ENCODE measurements at regions not wholly inside any gene's neighbourhood (a gene's known extent, or its start where the extent isn't known, plus 50 kb on each side); places are given as distances from the start of the nearest gene placed in this dataset.

- Histone ChIP-seq H3K79me2 (ENCODE audit: control insufficient read depth in 1 of 2, insufficient read depth in 2 of 2, low read length in 2 of 2) (no peaks in the 10 kb centered on the region), H3K18ac (ENCODE audit: extremely low read depth, low read length) (no peak overlapping the region), H3K79me1 (ENCODE audit: low read depth, low read length) (no peaks in the 10 kb centered on the region), H3K56ac (replicated peaks; ENCODE audit: insufficient read length, low read depth, low read length) (no peak overlapping the region), H2BK15ac (ENCODE audit: low read length) (no peak overlapping the region), H3K4me2 (ENCODE audit: insufficient read depth in 1 of 2, low read depth in 2 of 2, low read length in 2 of 2) (no peak overlapping the region), H3K14ac (ENCODE audit: insufficient read length) (no peak overlapping the region), H3K27ac (ENCODE audit: low read depth, low read length) (no peak overlapping the region), H2AK5ac (ENCODE audit: low read depth, low read length) (no peak overlapping the region), H4K20me1 (replicated peaks in 1 of 2; ENCODE audit: control insufficient read depth in 1 of 2, insufficient read depth in 2 of 2, low read length in 2 of 2) (no peaks in the 10 kb centered on the region), H4K8ac (ENCODE audit: extremely low read depth, insufficient read depth, low read length) (no peak overlapping the region), H3K4ac (replicated peaks; ENCODE audit: insufficient read length, low read depth, low read length) (no peak overlapping the region), H2AFZ (ENCODE audit: low read length) (no peak overlapping the region), H3K27me3 (replicated peaks in 1 of 4; ENCODE audit: control insufficient read depth in 3 of 4, extremely low read depth in 1 of 4, insufficient read depth in 3 of 4, low read length in 3 of 4) (no peaks in the 10 kb centered on the region), H4K5ac (ENCODE audit: insufficient read length, low read depth, low read length) (no peak overlapping the region), H4K91ac (replicated peaks; ENCODE audit: insufficient read length, low read length) (no peak overlapping the region), H3K4me3 (ENCODE audit: extremely low read depth in 1 of 4, insufficient read depth in 2 of 4, low read depth in 3 of 4, low read length in 4 of 4) (no peak overlapping the region), H2BK5ac (ENCODE audit: low read depth, low read length) (no peak overlapping the region), H2BK12ac (ENCODE audit: low read depth, low read length) (no peak overlapping the region), H3K9me3 (ENCODE audit: insufficient read depth in 2 of 2, low read depth in 1 of 2, low read length in 1 of 2) (peaks cover 3 to 8% of the 10 kb centered on the region in 2 experiments; a peak in 3 of 4 replicates), H3K9ac (replicated peaks in 1 of 4; ENCODE audit: extremely low read depth in 1 of 4, low read depth in 3 of 4, low read length in 3 of 4) (no peak overlapping the region), H2BK120ac (replicated peaks; ENCODE audit: low read depth, low read length) (no peak overlapping the region), H3K23me2 (ENCODE audit: low read depth, low read length) (no peaks in the 10 kb centered on the region), H2BK20ac (ENCODE audit: low read length) (no peak overlapping the region), H3K36me3 (ENCODE audit: control insufficient read depth in 2 of 4, insufficient read depth in 4 of 4, low read length in 3 of 4) (no peaks in the 10 kb centered on the region), H3K4me1 (replicated peaks in 1 of 4; ENCODE audit: control insufficient read depth in 3 of 4, insufficient read depth in 4 of 4, low read length in 3 of 4) (no peaks in the 10 kb centered on the region), H3K23ac (ENCODE audit: insufficient read length) (no peak overlapping the region)
- CTCF ChIA-PET (ENCODE audit: partially characterized antibody) = interaction anchor here (0.6 to 0.7 kb wide), 2 partner anchors 11 to 38 kb away, joined by 3 to 5 read pairs; no protein-coding TSS in a partner anchor
- FAIRE-seq = no peak
- DNase-seq (ENCODE audit: low read depth in 1 of 2, low spot score in 2 of 2) = no peak
- POLR2A ChIA-PET (ENCODE audit: partially characterized antibody) = no interaction called here
- WGBS, 2 experiments (ENCODE audit: extremely low coverage in 1 of 2, insufficient coverage in 1 of 2, insufficient read length in 1 of 2, insufficient replicate concordance in 2 of 2, low coverage in 1 of 2, low lambda C conversion rate in 2 of 2, missing lambda C conversion rate in 1 of 2) = 88% methylated on average over 3 of the region's 3 CpGs; no CpG with 5 or more reads in 1 of the 2 experiments
- TF ChIP-seq TCF12 (IDR thresholded peaks at IDR 0.05; ENCODE audit: low read depth, low read length) (no peak), BRCA1 (IDR thresholded peaks at IDR 0.05; ENCODE audit: low read depth, low read length) (no peak), POLR2A (IDR thresholded peaks at IDR 0.05; ENCODE audit: control extremely low read depth in 1 of 2, low read depth in 2 of 2, low read length in 2 of 2) (no peak), CBX8 (IDR thresholded peaks at IDR 0.05; ENCODE audit: borderline replicate concordance, low read depth, low read length) (no peak), EZH2 (IDR thresholded peaks at IDR 0.05; ENCODE audit: low read depth, low read length, severe bottlenecking) (no peak), TAF7 (optimal IDR thresholded peaks at IDR 0.05; ENCODE audit: borderline replicate concordance, low read depth, low read length) (no peak), CEBPB (IDR thresholded peaks at IDR 0.05; ENCODE audit: low read depth, low read length) (no peak), TEAD4 (IDR thresholded peaks at IDR 0.05; ENCODE audit: low read depth, low read length) (no peak), CTCF (IDR thresholded peaks at IDR 0.05; ENCODE audit: control extremely low read depth in 1 of 3, insufficient read depth in 1 of 3, low read depth in 1 of 3, low read length in 3 of 3) (no peak), TAF1 (IDR thresholded peaks at IDR 0.05; ENCODE audit: low read depth, low read length) (no peak), SIN3A (conservative IDR thresholded peaks at IDR 0.05 in 1 of 2, IDR thresholded peaks at IDR 0.05 in 1 of 2; ENCODE audit: low read depth in 1 of 2, low read length in 2 of 2) (no peak), JUND (IDR thresholded peaks at IDR 0.05; ENCODE audit: low read length) (no peak), ZNF274 (IDR thresholded peaks at IDR 0.05; ENCODE audit: borderline replicate concordance, extremely low read depth, low read length) (no peak)
Measured at GRCh38 chr14:59060841-59061240, 127.6 kb upstream of the DAAM1 start.
